ENCODE measurements at regions not wholly inside any gene's neighbourhood (a gene's known extent, or its start where the extent isn't known, plus 50 kb on each side); places are given as distances from the start of the nearest gene placed in this dataset.

- no peak overlapping the region for H3K27ac ChIP-seq (ENCODE audit: control insufficient read depth, insufficient read depth, low read length)
- H4K20me1 ChIP-seq (ENCODE audit: control insufficient read depth, extremely low read depth, insufficient read depth, low read length) = no peaks in the 10 kb centered on the region
- no peak overlapping the region for H3K4me3 ChIP-seq (ENCODE audit: control insufficient read depth in 2 of 3, extremely low read depth in 1 of 3, insufficient read depth in 2 of 3, low read depth in 1 of 3, low read length in 3 of 3)
- no peaks in the 10 kb centered on the region for H3K4me1 ChIP-seq (ENCODE audit: control insufficient read depth, extremely low read depth, insufficient read depth, low read length)
- no peaks in the 10 kb centered on the region for H3K36me3 ChIP-seq (ENCODE audit: control insufficient read depth in 2 of 2, extremely low read depth in 1 of 2, insufficient read depth in 2 of 2, low read length in 2 of 2)
- H3K9ac ChIP-seq (ENCODE audit: control insufficient read depth, extremely low read depth, insufficient read depth, low read length) = no peak overlapping the region
- H2AFZ ChIP-seq (ENCODE audit: control insufficient read depth, low read length) = no peak overlapping the region
- no peaks in the 10 kb centered on the region for H3K9me1 ChIP-seq (ENCODE audit: control insufficient read depth, extremely low read depth, insufficient read depth, low read length)
- FAIRE-seq = no peak
- DNase-seq (ENCODE audit: low read depth, low spot score) = no peak
- no peak overlapping the region for H3K4me2 ChIP-seq (ENCODE audit: control insufficient read depth, extremely low read depth, insufficient read depth, low read depth, low read length)
- TF ChIP-seq CTCF (optimal IDR thresholded peaks at IDR 0.05 in 1 of 3, IDR thresholded peaks at IDR 0.05 in 1 of 3, conservative IDR thresholded peaks at IDR 0.05 in 1 of 3; ENCODE audit: extremely low read depth in 1 of 3, insufficient read depth in 2 of 3, low read length in 3 of 3) = no peak
- no peak for TF ChIP-seq EZH2 (IDR thresholded peaks at IDR 0.05; ENCODE audit: low read length)
- no peaks in the 10 kb centered on the region for H3K9me3 ChIP-seq (ENCODE audit: control insufficient read depth, low read depth, low read length)
- H3K27me3 ChIP-seq (ENCODE audit: control insufficient read depth, extremely low read depth, insufficient read depth, low read length) = no peaks in the 10 kb centered on the region
- dilution Hi-C loops (cut with MboI; ENCODE audit: extremely low pct_ligation_motif_present, low sequenced_read_pairs) = no loop called here
- H3K79me2 ChIP-seq (ENCODE audit: control insufficient read depth, insufficient read depth, low read length) = no peaks in the 10 kb centered on the region
Observed at GRCh38 chr9:115412656-115413055, 294.7 kb upstream of the TNC start.

GRCh38 chr9:115413304-115413703 is 295.3 kb upstream of the TNC start:
- DNase-seq (ENCODE audit: low read depth, low spot score) = no peak
- no peak overlapping the region for H3K27ac ChIP-seq (ENCODE audit: control insufficient read depth, insufficient read depth, low read length)
- no peak for TF ChIP-seq CTCF (optimal IDR thresholded peaks at IDR 0.05 in 1 of 3, IDR thresholded peaks at IDR 0.05 in 1 of 3, conservative IDR thresholded peaks at IDR 0.05 in 1 of 3; ENCODE audit: extremely low read depth in 1 of 3, insufficient read depth in 2 of 3, low read length in 3 of 3)
- no peak for TF ChIP-seq EZH2 (IDR thresholded peaks at IDR 0.05; ENCODE audit: low read length)
- H3K9me3 ChIP-seq (ENCODE audit: control insufficient read depth, low read depth, low read length) = no peaks in the 10 kb centered on the region
- no peak overlapping the region for H2AFZ ChIP-seq (ENCODE audit: control insufficient read depth, low read length)
- no peak overlapping the region for H3K4me3 ChIP-seq (ENCODE audit: control insufficient read depth in 2 of 3, extremely low read depth in 1 of 3, insufficient read depth in 2 of 3, low read depth in 1 of 3, low read length in 3 of 3)
- no peaks in the 10 kb centered on the region for H3K9me1 ChIP-seq (ENCODE audit: control insufficient read depth, extremely low read depth, insufficient read depth, low read length)
- no peaks in the 10 kb centered on the region for H3K36me3 ChIP-seq (ENCODE audit: control insufficient read depth in 2 of 2, extremely low read depth in 1 of 2, insufficient read depth in 2 of 2, low read length in 2 of 2)
- no peaks in the 10 kb centered on the region for H3K4me1 ChIP-seq (ENCODE audit: control insufficient read depth, extremely low read depth, insufficient read depth, low read length)
- dilution Hi-C loops (cut with MboI; ENCODE audit: extremely low pct_ligation_motif_present, low sequenced_read_pairs) = no loop called here
- no peaks in the 10 kb centered on the region for H3K27me3 ChIP-seq (ENCODE audit: control insufficient read depth, extremely low read depth, insufficient read depth, low read length)
- H3K9ac ChIP-seq (ENCODE audit: control insufficient read depth, extremely low read depth, insufficient read depth, low read length) = no peak overlapping the region
- no peak overlapping the region for H3K4me2 ChIP-seq (ENCODE audit: control insufficient read depth, extremely low read depth, insufficient read depth, low read depth, low read length)
- FAIRE-seq = no peak
- no peaks in the 10 kb centered on the region for H4K20me1 ChIP-seq (ENCODE audit: control insufficient read depth, extremely low read depth, insufficient read depth, low read length)
- no peaks in the 10 kb centered on the region for H3K79me2 ChIP-seq (ENCODE audit: control insufficient read depth, insufficient read depth, low read length)
